OCI-LY3 (cell line): ENCODE measurements at regions not wholly inside any gene's neighbourhood (a gene's known extent, or its start where the extent isn't known, plus 50 kb on each side); places are given as distances from the start of the nearest gene placed in this dataset.

Source experiments
- H2AFZ ChIP-seq: fragments of 200-600, 300-600 bp; shearing (Covaris generic); 2 replicates; pipeline ENCODE4 v1.6.0; 2014; ENCODE audit warnings: antibody characterized with exemption, low read depth, low read length
- H3K27ac ChIP-seq: fragments of 200-600, 300-600 bp; sonication (generic); 2 replicates; pipeline ENCODE4 v1.5.1; 2014; ENCODE audit warnings: mild to moderate bottlenecking, low read length, moderate library complexity, mixed read lengths
- H3K27me3 ChIP-seq: fragments of 200-600, 300-600 bp; sonication (generic); 2 replicates; pipeline ENCODE4 v1.6.1; 2014; ENCODE audit warnings: low read depth, low read length, mixed read lengths
- H3K36me3 ChIP-seq: fragments of 200-600, 300-600 bp; sonication (generic); replicated peaks from 2 replicates; pipeline ENCODE3; 2014; ENCODE audit warnings: low read depth, low read length, mixed read lengths
- H3K4me1 ChIP-seq: fragments of 300-600, 200-600 bp; sonication (generic); 2 replicates; pipeline ENCODE4 v1.6.1; 2014; ENCODE audit warnings: low read length, mixed read lengths
- H3K4me2 ChIP-seq: fragments of 200-600, 300-600 bp; sonication (generic); 2 replicates; pipeline ENCODE4 v1.6.1; 2014; ENCODE audit warnings: low read length, mixed read lengths
- H3K4me3 ChIP-seq: fragments of 300-600, 200-600 bp; sonication (generic); 2 replicates; pipeline ENCODE4 v1.5.1; 2014; ENCODE audit warnings: antibody characterized with exemption, mild to moderate bottlenecking, low read length, moderate library complexity
- H3K79me2 ChIP-seq: fragments of 300-600, 200-600 bp; shearing (Covaris generic); 2 replicates; pipeline ENCODE4 v1.6.1; 2014; ENCODE audit warnings: mild to moderate bottlenecking, low read length, mixed read lengths
- H3K9ac ChIP-seq: fragments of 300-600, 200-600 bp; shearing (Covaris generic); 2 replicates; pipeline ENCODE4 v1.6.0; 2014; ENCODE audit warnings: mild to moderate bottlenecking, low read length, moderate library complexity
- H3K9me3 ChIP-seq: fragments of 200-600, 300-600 bp; shearing (Covaris generic); 2 replicates; pipeline ENCODE4 v1.6.1; 2014; ENCODE audit warnings: low read length, mixed read lengths; ENCODE audit not compliant: insufficient read depth
- H4K20me1 ChIP-seq: fragments of 200-600, 300-600 bp; sonication (generic); 2 replicates; pipeline ENCODE4 v1.6.1; 2016; ENCODE audit warnings: low read length, mixed read lengths; ENCODE audit not compliant: insufficient read depth
- EZH2phosphoT487 ChIP-seq: fragments of 200-600 bp; shearing (Covaris generic); IDR thresholded peaks from 2 replicates; pipeline ENCODE4 v1.6.1; 2018; ENCODE audit warnings: antibody characterized with exemption, mixed run types, low read depth
- TF ChIP-seq, protein P1 (sequence below): fragments of 200-600, 300-600 bp; sonication (generic); IDR thresholded peaks from 2 replicates; pipeline ENCODE4 v1.5.1; 2014; ENCODE audit warnings: antibody characterized with exemption, low read length, low read depth

DNA sequence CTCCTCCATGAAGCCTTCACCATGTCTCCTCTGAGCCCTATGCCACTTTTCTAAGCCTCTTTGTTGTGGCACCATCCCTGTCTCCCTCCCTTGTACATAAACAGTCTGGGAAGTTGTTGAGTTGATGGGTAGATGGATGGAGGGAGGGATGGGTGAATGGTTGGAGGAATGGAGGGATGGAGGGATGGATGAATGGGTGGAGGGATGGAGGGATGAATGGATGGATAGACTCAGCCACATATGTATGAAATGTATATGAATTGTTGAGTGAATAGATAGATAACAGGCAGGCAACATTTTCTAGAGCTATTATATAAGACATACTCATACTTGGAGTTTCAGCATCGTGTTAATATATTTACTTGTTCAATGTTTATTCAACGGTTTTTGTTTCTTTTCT, 58.3 kb upstream of the HES1 start:
- TF ChIP-seq, protein P1, sequence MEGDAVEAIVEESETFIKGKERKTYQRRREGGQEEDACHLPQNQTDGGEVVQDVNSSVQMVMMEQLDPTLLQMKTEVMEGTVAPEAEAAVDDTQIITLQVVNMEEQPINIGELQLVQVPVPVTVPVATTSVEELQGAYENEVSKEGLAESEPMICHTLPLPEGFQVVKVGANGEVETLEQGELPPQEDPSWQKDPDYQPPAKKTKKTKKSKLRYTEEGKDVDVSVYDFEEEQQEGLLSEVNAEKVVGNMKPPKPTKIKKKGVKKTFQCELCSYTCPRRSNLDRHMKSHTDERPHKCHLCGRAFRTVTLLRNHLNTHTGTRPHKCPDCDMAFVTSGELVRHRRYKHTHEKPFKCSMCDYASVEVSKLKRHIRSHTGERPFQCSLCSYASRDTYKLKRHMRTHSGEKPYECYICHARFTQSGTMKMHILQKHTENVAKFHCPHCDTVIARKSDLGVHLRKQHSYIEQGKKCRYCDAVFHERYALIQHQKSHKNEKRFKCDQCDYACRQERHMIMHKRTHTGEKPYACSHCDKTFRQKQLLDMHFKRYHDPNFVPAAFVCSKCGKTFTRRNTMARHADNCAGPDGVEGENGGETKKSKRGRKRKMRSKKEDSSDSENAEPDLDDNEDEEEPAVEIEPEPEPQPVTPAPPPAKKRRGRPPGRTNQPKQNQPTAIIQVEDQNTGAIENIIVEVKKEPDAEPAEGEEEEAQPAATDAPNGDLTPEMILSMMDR: no peak
- no peak for TF ChIP-seq EZH2phosphoT487
- Histone ChIP-seq H4K20me1 (no peaks in the 10 kb centered on the region), H3K27me3 (peaks cover 89% of the 10 kb centered on the region), H3K9me3 (no peaks in the 10 kb centered on the region), H3K79me2 (no peaks in the 10 kb centered on the region), H2AFZ (no peak overlapping the region), H3K36me3 (no peaks in the 10 kb centered on the region), H3K4me3 (no peak overlapping the region), H3K4me1 (peaks cover under 1% of the 10 kb centered on the region; the same call in 1 of the 2 replicates), H3K9ac (no peak overlapping the region), H3K27ac (no peak overlapping the region), H3K4me2 (no peak overlapping the region)

DNA sequence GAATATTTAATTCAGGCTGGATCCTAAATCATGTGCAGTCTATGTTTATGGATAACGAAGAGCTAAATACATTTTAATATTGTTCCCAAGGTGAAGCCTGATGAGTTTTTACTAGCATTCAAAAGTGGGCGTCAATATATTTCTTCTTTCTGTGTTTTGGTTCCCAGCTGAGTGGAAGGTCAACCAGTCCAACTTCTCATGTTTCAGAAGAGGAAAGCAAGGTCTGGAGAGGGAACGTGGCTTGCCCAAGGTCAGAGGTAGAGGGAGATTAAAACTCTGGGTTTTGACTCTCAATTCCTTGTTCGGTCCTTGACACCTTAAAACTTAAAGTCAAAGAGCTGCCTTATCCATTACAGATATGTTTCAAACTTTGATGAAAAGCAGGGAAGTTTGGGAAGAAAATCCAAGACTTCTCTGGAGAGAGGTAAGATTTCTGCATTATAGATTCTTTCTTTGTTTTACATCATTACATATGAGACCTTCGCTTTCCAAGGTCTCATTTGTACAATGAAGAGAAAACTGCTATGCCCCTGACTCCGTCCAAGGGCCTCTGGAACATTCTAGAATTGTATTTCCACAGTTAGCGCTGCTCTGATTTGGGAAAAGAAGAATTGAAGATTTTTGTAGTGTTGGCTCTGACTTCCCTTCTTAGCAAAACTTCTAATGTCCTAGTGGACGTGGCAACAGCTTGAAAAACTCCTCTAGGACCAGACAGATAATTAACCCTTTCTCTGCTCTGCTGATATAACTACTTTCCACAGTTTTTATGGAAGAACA, 57.7 kb upstream of the HES1 start:
- TF ChIP-seq EZH2phosphoT487: no peak
- TF ChIP-seq, protein P1: no peak
- H3K79me2 ChIP-seq: no peaks in the 10 kb centered on the region
- no peak overlapping the region for H2AFZ ChIP-seq
- no peak overlapping the region for H3K4me2 ChIP-seq
- H3K4me3 ChIP-seq: no peak overlapping the region
- no peaks in the 10 kb centered on the region for H3K36me3 ChIP-seq
- no peaks in the 10 kb centered on the region for H4K20me1 ChIP-seq
- no peak overlapping the region for H3K27ac ChIP-seq
- H3K27me3 ChIP-seq: peaks cover 87% of the 10 kb centered on the region
- H3K4me1 ChIP-seq: peaks cover 7% of the 10 kb centered on the region
- H3K9ac ChIP-seq: no peak overlapping the region
- H3K9me3 ChIP-seq: no peaks in the 10 kb centered on the region

DNA sequence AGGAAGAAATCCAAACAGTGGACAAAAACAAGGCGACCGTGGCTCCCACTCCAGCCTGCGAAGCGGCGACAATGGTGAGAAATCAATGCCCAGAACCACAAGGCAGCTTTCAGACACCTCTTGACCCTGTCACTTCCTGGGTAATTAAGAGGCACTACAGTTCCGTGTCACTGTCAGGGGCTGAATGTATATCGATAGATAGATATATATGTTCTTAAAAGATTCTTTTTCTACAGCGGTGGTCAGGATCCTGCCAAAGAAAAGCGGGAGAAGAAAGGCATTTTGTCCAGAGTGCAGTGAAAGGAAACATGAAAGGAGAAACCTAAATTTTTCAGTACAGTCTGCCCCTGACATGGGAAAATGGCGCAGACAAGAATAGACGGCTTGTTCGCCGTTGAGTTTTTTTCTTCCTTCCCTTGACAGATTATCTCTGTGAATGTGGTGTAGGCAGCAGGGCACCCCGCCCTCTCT, 56.2 kb upstream of the HES1 start:
- no peaks in the 10 kb centered on the region for H4K20me1 ChIP-seq
- no peak for TF ChIP-seq EZH2phosphoT487
- TF ChIP-seq, protein P1: no peak
- H3K79me2 ChIP-seq: no peaks in the 10 kb centered on the region
- no peak overlapping the region for H3K9ac ChIP-seq
- no peak overlapping the region for H3K4me2 ChIP-seq
- H3K27ac ChIP-seq: no peak overlapping the region
- H3K36me3 ChIP-seq: no peaks in the 10 kb centered on the region
- H3K9me3 ChIP-seq: no peaks in the 10 kb centered on the region
- no peak overlapping the region for H2AFZ ChIP-seq
- H3K4me1 ChIP-seq: peaks cover 22% of the 10 kb centered on the region
- peaks cover 90% of the 10 kb centered on the region for H3K27me3 ChIP-seq
- H3K4me3 ChIP-seq: no peak overlapping the region

DNA sequence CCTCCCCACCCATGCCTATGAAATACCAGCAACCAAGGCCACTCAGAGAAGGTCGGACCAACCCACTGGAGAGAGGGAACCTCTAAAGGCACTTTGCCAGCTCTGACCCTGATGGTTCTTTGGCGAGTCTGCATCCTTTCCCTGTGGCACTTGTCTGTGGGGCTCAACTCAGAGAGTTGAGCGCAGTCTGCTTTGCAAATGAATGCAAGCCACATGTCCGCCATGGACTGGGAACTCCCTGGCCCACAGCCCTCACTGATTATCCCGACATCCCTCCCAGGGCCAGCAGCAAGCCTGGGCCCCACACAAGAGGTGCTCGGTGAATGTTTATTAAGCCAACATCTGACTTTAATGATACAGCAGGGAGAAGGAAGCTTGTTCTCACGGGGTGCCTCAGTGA, 55.5 kb upstream of the HES1 start:
- H3K9ac ChIP-seq: no peak overlapping the region
- peaks cover 29% of the 10 kb centered on the region for H3K4me1 ChIP-seq
- no peaks in the 10 kb centered on the region for H3K79me2 ChIP-seq
- H4K20me1 ChIP-seq: no peaks in the 10 kb centered on the region
- no peak overlapping the region for H3K4me3 ChIP-seq
- no peak overlapping the region for H3K4me2 ChIP-seq
- TF ChIP-seq, protein P1: no peak
- no peak for TF ChIP-seq EZH2phosphoT487
- H3K27me3 ChIP-seq: peaks cover 90% of the 10 kb centered on the region
- no peaks in the 10 kb centered on the region for H3K36me3 ChIP-seq
- no peaks in the 10 kb centered on the region for H3K9me3 ChIP-seq
- no peak overlapping the region for H2AFZ ChIP-seq
- H3K27ac ChIP-seq: no peak overlapping the region
